Panc1 (cell line): ENCODE measurements at regions not wholly inside any gene's neighbourhood (a gene's known extent, or its start where the extent isn't known, plus 50 kb on each side); places are given as distances from the start of the nearest gene placed in this dataset.

Source experiments
- ATAC-seq: fragments of 200-7000 bp; cut with Tn5 transposase; 2 replicates; pipeline ENCODE4 v1.9.1; 2020; ENCODE audit warnings: mild to moderate bottlenecking, moderate library complexity
- BruUV-seq: library from RNA; stranded (reverse); fragments of 400-500 nt; replicated peaks from 2 replicates; lab custom pipeline; 2021; lab: Mats Ljungman, UMichigan
- CTCF ChIA-PET: fragments of 300-600 bp; sonication (Branson Sonifier 250); formaldehyde crosslinking; loops from one replicate; lab custom pipeline; 2022; ENCODE audit warnings: antibody characterized with exemption; lab: Charles Lee
- POLR2A ChIA-PET: fragments of 300-600 bp; sonication (Branson Sonifier 250); formaldehyde crosslinking; loops from one replicate; lab custom pipeline; 2022; ENCODE audit warnings: antibody characterized with exemption; lab: Charles Lee
- DNase-seq: peaks from one replicate; pipeline ENCODE4 v3.0.0-alpha.2; 2010; ENCODE audit warnings: low read depth, low spot score
- H3K27ac ChIP-seq: 2 replicates; pipeline ENCODE4 v1.5.1; 2011; ENCODE audit warnings: mild to moderate bottlenecking, low read length, inconsistent platforms
- H3K27me3 ChIP-seq: fragments of 200-500 bp; sonication (Bioruptor generic); 2 replicates; pipeline ENCODE4 v1.6.0; 2014; ENCODE audit warnings: low read length, inconsistent platforms; ENCODE audit not compliant: control insufficient read depth, insufficient read depth
- H3K36me3 ChIP-seq: fragments of 200-500 bp; sonication (Bioruptor generic); 2 replicates; pipeline ENCODE4 v1.5.1; 2014; ENCODE audit warnings: inconsistent platforms, mild to moderate bottlenecking, low read length, moderate library complexity; ENCODE audit not compliant: control insufficient read depth, insufficient read depth
- H3K4me1 ChIP-seq: 2 replicates; pipeline ENCODE4 v1.5.1; 2011; ENCODE audit warnings: inconsistent platforms, mild to moderate bottlenecking, low read length, moderate library complexity; ENCODE audit not compliant: control insufficient read depth, insufficient read depth
- H3K4me3 ChIP-seq, 2 experiments: 2 replicates each; pipeline ENCODE4 v1.5.1; 2011 to 2012; ENCODE audit warnings: low read depth in 2 of 2, low read length in 2 of 2, mild to moderate bottlenecking in 2 of 2, inconsistent platforms in 1 of 2, moderate library complexity in 1 of 2
- H3K9me3 ChIP-seq: fragments of 200-500 bp; sonication (Bioruptor generic); 2 replicates; pipeline ENCODE4 v1.5.1; 2014; ENCODE audit warnings: low read depth, mild to moderate bottlenecking, inconsistent platforms, low read length, moderate library complexity; ENCODE audit not compliant: control insufficient read depth, insufficient read depth
- POLR2AphosphoS5 ChIP-seq: IDR thresholded peaks from 2 replicates; pipeline ENCODE4 v1.6.1; 2012; ENCODE audit warnings: mild to moderate bottlenecking, low read depth, low read length, moderate library complexity
- REST ChIP-seq, 2 experiments: IDR thresholded peaks; 2 replicates each; pipeline ENCODE4 v1.6.1; 2011 to 2012; ENCODE audit warnings: low read depth in 2 of 2, control low read depth in 1 of 2, low read length in 1 of 2, mild to moderate bottlenecking in 1 of 2, moderate library complexity in 1 of 2; ENCODE audit not compliant: insufficient read depth in 1 of 2
- SIN3A ChIP-seq: IDR thresholded peaks from 2 replicates; pipeline ENCODE4 v1.6.1; 2012; ENCODE audit warnings: low read depth, mild to moderate bottlenecking, low read length, moderate library complexity, borderline replicate concordance; ENCODE audit not compliant: insufficient read depth
- TCF7L2 ChIP-seq: IDR thresholded peaks from 2 replicates; pipeline ENCODE4 v1.6.1; 2011; ENCODE audit warnings: mild to moderate bottlenecking, low read depth, low read length, inconsistent platforms
- in situ Hi-C: cut with HindIII; loops from 2 replicates; pipeline ENCODE4 v1.10.0; 2016; ENCODE audit warnings: low sequenced_read_pairs, low pct_unique_long_range_greater_than_20kb
- intact Hi-C: fragments of 100-400 bp; cut with micrococcal nuclease; formaldehyde crosslinking; loops from one replicate; pipeline ENCODE4 v1.10.0; 2022; ENCODE audit not compliant: unreplicated experiment
- TF ChIP-seq, protein P1 (sequence below): fragments of 450-650 bp; IDR thresholded peaks from 2 replicates; pipeline ENCODE4 v1.5.1; 2017; ENCODE audit warnings: mild to moderate bottlenecking

DNA sequence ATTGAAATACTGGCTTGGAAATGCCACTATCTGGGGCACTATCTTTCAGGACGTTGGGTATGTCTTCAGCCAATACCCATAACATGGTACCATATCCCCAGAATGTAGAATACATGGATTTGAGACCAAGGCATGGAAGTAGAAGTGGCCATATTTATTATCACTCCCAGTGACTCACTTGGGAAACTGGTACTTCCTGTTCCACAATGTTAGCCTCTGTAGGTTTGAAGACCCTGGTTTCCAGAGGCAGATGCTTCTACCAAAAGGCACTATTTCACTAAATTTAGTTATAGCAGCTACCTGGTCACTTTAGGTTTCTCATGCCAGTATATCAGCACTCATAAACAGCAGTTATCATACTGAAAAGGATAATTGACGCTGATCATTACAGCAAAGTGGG is 184.2 kb downstream of the CCDC71L start:
- Histone ChIP-seq H3K27me3 (no peaks in the 10 kb centered on the region; the same call in 1 of the 2 replicates), H3K9me3 (no peaks in the 10 kb centered on the region), H3K4me3 (no peak overlapping the region), H3K4me1 (no peaks in the 10 kb centered on the region), H3K36me3 (no peaks in the 10 kb centered on the region), H3K27ac (no peak overlapping the region)
- BruUV-seq = no TSS peak
- intact Hi-C loops (no loop called here), in situ Hi-C loops (no loop called here)
- DNase-seq (no peak), ATAC-seq (no peak)
- TF ChIP-seq, protein P1, sequence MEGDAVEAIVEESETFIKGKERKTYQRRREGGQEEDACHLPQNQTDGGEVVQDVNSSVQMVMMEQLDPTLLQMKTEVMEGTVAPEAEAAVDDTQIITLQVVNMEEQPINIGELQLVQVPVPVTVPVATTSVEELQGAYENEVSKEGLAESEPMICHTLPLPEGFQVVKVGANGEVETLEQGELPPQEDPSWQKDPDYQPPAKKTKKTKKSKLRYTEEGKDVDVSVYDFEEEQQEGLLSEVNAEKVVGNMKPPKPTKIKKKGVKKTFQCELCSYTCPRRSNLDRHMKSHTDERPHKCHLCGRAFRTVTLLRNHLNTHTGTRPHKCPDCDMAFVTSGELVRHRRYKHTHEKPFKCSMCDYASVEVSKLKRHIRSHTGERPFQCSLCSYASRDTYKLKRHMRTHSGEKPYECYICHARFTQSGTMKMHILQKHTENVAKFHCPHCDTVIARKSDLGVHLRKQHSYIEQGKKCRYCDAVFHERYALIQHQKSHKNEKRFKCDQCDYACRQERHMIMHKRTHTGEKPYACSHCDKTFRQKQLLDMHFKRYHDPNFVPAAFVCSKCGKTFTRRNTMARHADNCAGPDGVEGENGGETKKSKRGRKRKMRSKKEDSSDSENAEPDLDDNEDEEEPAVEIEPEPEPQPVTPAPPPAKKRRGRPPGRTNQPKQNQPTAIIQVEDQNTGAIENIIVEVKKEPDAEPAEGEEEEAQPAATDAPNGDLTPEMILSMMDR = no peak
- no peak for TF ChIP-seq TCF7L2
- no peak for TF ChIP-seq REST (IDR thresholded peaks at IDR 0.05; ENCODE audit: insufficient read depth in 1 of 2, low read depth in 2 of 2, low read length in 1 of 2)
- no peak for TF ChIP-seq POLR2AphosphoS5
- TF ChIP-seq SIN3A = no peak
- POLR2A ChIA-PET = no interaction called here
- CTCF ChIA-PET = no interaction called here

DNA sequence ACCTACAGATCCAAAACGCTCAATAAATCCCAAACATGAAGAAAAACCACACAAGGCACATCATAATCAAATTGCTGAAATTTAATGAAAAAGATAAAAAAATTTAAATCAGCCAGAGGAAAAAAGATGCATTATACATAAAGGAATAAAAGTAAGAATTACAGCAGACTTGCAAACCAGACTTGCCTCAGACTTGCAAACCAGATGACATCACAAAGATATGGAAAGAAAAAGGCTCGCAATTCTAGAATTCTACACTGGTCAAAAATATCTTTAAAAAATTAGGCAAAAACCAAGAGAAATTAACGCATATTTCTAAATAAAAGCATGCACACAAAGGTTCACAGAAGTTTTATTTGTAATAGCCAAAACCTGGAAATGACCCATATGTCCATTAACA is 188.0 kb upstream of the NAMPT start:
- TF ChIP-seq SIN3A = no peak
- TF ChIP-seq POLR2AphosphoS5 = no peak
- TF ChIP-seq, protein P1 = no peak
- TF ChIP-seq REST (IDR thresholded peaks at IDR 0.05; ENCODE audit: insufficient read depth in 1 of 2, low read depth in 2 of 2, low read length in 1 of 2) = no peak
- no peak for TF ChIP-seq TCF7L2
- Histone ChIP-seq H3K4me3 (no peak overlapping the region), H3K9me3 (no peaks in the 10 kb centered on the region), H3K36me3 (no peaks in the 10 kb centered on the region), H3K4me1 (no peaks in the 10 kb centered on the region), H3K27me3 (no peaks in the 10 kb centered on the region; the same call in 1 of the 2 replicates), H3K27ac (no peak overlapping the region)
- in situ Hi-C loops (no loop called here), intact Hi-C loops (no loop called here)
- POLR2A ChIA-PET = no interaction called here
- CTCF ChIA-PET = no interaction called here
- no TSS peak for BruUV-seq
- ATAC-seq (no peak), DNase-seq (no peak)
